Ascending aorta (tissue), 2 donors: ENCODE measurements at regions not wholly inside any gene's neighbourhood (a gene's known extent, or its start where the extent isn't known, plus 50 kb on each side); places are given as distances from the start of the nearest gene placed in this dataset.
A peak's percentile ranks its signal among the peaks of the same experiment; 100 is the strongest.

ENCODE experiments used
- DNase-seq, 2 donors: peaks; one replicate each; pipeline ENCODE4 v3.0.0-alpha.2; 2019; ENCODE audit warnings: low spot score in 2 of 2
- H3K27ac ChIP-seq, 2 donors: fragments of 200-600 bp; sonication (generic); one replicate each; pipeline ENCODE4 v1.5.1; 2016 to 2017; ENCODE audit warnings: mild to moderate bottlenecking in 1 of 2
- H3K27me3 ChIP-seq: fragments of 200-600 bp; sonication (generic); one replicate; pipeline ENCODE4 v1.5.1; 2017
- H3K36me3 ChIP-seq, 2 donors: fragments of 200-600 bp; sonication (generic); one replicate each; pipeline ENCODE4 v1.5.1; 2016
- H3K4me1 ChIP-seq, 2 donors: fragments of 200-600 bp; sonication (generic); one replicate each; pipeline ENCODE4 v1.5.1; 2016 to 2017; ENCODE audit warnings: mild to moderate bottlenecking in 1 of 2
- H3K4me3 ChIP-seq, 2 donors: fragments of 200-600 bp; sonication (generic); one replicate each; pipeline ENCODE4 v1.5.1; 2016 to 2017; ENCODE audit warnings: mild to moderate bottlenecking in 1 of 2
- H3K9me3 ChIP-seq, 2 donors: fragments of 200-600 bp; sonication (generic); one replicate each; pipeline ENCODE4 v1.5.1; 2016
- intact Hi-C: fragments of 100-400 bp; cut with DNase I; formaldehyde crosslinking; loops from one replicate; pipeline ENCODE4 v1.15.1; 2023
- TF ChIP-seq, protein P1 (sequence below), 3 experiments: fragments of 200-600 bp in 2 of 3; fragments of 450-650 bp in 1 of 3; sonication (generic) in 2 of 3; IDR thresholded peaks; one replicate each; pipeline ENCODE4 v1.5.1; 2016 to 2019; ENCODE audit warnings: antibody characterized with exemption in 3 of 3, mild to moderate bottlenecking in 1 of 3, moderate library complexity in 1 of 3

DNA sequence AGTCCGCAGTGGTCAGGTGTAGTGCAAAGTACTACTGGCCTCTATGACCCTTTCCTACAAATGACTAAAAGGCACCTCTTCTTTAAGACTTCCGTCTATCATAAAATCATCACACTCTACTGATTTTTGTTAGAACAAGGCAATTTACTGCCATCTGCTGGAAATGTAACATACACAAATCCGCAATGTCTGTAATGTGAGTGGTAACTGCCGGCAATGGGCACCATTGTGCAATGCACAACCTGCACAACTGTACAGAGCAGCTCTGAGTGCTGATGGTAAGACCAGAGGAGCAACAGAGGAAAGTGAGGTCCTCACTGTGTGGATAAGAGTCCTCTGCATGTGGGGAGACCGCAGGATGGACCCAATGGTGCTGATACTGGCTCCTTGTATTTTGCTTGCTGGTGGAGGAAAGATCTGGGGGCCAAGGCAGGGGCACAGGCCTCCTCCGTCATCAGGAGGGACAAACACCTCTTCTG, 103.7 kb downstream of the ATPSCKMT start:
- Histone ChIP-seq H3K4me1 (no peaks in the 10 kb centered on the region), H3K27ac (no peak overlapping the region), H3K4me3 (no peak overlapping the region), H3K36me3 (no peaks in the 10 kb centered on the region), H3K9me3 (no peaks in the 10 kb centered on the region), H3K27me3 (no peaks in the 10 kb centered on the region)
- intact Hi-C loops, result no loop called here
- no peak for DNase-seq
- TF ChIP-seq, protein P1, sequence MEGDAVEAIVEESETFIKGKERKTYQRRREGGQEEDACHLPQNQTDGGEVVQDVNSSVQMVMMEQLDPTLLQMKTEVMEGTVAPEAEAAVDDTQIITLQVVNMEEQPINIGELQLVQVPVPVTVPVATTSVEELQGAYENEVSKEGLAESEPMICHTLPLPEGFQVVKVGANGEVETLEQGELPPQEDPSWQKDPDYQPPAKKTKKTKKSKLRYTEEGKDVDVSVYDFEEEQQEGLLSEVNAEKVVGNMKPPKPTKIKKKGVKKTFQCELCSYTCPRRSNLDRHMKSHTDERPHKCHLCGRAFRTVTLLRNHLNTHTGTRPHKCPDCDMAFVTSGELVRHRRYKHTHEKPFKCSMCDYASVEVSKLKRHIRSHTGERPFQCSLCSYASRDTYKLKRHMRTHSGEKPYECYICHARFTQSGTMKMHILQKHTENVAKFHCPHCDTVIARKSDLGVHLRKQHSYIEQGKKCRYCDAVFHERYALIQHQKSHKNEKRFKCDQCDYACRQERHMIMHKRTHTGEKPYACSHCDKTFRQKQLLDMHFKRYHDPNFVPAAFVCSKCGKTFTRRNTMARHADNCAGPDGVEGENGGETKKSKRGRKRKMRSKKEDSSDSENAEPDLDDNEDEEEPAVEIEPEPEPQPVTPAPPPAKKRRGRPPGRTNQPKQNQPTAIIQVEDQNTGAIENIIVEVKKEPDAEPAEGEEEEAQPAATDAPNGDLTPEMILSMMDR (IDR thresholded peaks at IDR 0.05), result peak in 1 of 3 experiments; percentile 11

DNA sequence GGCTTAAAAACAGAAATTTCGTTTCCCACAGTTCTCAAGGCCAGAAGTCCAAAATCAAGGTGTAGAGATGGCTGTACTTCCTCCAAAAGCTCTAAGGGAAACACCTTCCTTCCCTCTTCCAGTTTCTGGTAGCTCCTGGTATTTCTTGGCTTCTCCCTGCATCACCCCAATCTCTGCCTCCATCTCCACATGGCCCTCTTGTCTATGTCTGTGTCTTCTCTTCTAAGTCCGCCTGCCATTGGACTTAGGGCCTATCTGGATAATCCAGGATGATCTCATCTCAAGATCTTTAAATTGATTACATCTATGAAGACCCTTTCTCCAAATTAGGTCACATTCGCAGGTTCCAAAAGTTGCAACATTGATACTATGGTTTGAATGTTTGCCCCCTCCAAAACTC, 105.6 kb downstream of the ATPSCKMT start:
- intact Hi-C loops, result no loop called here
- no peaks in the 10 kb centered on the region for H3K27me3 ChIP-seq
- H3K9me3 ChIP-seq, result no peaks in the 10 kb centered on the region
- no peak overlapping the region for H3K27ac ChIP-seq
- no peaks in the 10 kb centered on the region for H3K4me1 ChIP-seq
- H3K36me3 ChIP-seq, result no peaks in the 10 kb centered on the region
- TF ChIP-seq, protein P1 (IDR thresholded peaks at IDR 0.05), result no peak
- no peak for DNase-seq
- H3K4me3 ChIP-seq, result no peak overlapping the region

GRCh38 chr5:10140195-10140973, 109.3 kb downstream of the ATPSCKMT start:
- DNase-seq, result no peak
- Histone ChIP-seq H3K27ac (no peak overlapping the region), H3K4me3 (no peak overlapping the region), H3K36me3 (no peaks in the 10 kb centered on the region), H3K9me3 (no peaks in the 10 kb centered on the region), H3K27me3 (no peaks in the 10 kb centered on the region), H3K4me1 (no peaks in the 10 kb centered on the region)
- TF ChIP-seq, protein P1 (IDR thresholded peaks at IDR 0.05), result no peak
- intact Hi-C loops, result no loop called here

DNA sequence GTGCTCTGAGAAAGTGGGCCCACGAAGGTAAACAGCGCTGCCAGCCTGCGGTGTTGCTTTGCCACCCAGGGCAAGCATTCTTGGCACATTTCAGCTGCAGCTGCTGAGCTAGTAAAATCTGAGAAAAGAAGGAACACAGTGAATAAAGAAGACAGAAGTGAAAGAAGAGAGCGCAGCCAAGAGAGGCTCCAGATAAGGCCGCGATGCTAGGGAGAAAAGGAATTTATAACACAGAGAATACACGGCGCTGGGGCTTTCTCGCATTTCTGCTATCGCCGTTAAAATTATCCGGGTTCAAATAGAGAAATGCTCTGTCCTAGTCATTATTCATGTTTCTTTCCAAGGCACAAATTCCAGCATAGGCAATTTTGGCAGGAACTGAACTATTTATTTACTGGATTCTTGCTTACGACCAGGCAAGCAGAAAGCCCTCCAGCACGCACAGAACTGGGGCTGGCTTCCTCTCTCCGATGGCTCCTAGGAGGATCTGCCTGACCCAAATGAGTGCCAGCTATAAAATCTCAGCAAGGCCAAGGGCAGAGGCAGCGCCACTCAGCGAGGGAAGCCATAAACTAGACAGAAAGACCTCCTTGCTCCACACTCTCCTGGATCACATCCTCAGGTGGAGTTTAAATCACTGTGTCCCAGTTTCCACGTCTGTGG, 111.2 kb downstream of the ATPSCKMT start:
- H3K9me3 ChIP-seq, result no peaks in the 10 kb centered on the region

GRCh38 chr5:10133830-10134229, 115.9 kb downstream of the ATPSCKMT start:
- H3K27ac ChIP-seq, result no peak overlapping the region
- no peaks in the 10 kb centered on the region for H3K27me3 ChIP-seq
- no peak for DNase-seq
- H3K9me3 ChIP-seq, result no peaks in the 10 kb centered on the region
- H3K4me3 ChIP-seq, result no peak overlapping the region
- intact Hi-C loops, result no loop called here
- TF ChIP-seq, protein P1 (IDR thresholded peaks at IDR 0.05), result no peak
- no peaks in the 10 kb centered on the region for H3K4me1 ChIP-seq
- H3K36me3 ChIP-seq, result no peaks in the 10 kb centered on the region

More for the DNA sequence above, 111.2 kb downstream of the ATPSCKMT start:
- Histone ChIP-seq H3K4me1 (no peaks in the 10 kb centered on the region), H3K27me3 (no peaks in the 10 kb centered on the region), H3K27ac (no peak overlapping the region), H3K4me3 (no peak overlapping the region), H3K36me3 (no peaks in the 10 kb centered on the region)
- intact Hi-C loops, result no loop called here
- TF ChIP-seq, protein P1 (IDR thresholded peaks at IDR 0.05), result no peak
- DNase-seq, result no peak
